ENCODE measurements at regions not wholly inside any gene's neighbourhood (a gene's known extent, or its start where the extent isn't known, plus 50 kb on each side); places are given as distances from the start of the nearest gene placed in this dataset.

DNA sequence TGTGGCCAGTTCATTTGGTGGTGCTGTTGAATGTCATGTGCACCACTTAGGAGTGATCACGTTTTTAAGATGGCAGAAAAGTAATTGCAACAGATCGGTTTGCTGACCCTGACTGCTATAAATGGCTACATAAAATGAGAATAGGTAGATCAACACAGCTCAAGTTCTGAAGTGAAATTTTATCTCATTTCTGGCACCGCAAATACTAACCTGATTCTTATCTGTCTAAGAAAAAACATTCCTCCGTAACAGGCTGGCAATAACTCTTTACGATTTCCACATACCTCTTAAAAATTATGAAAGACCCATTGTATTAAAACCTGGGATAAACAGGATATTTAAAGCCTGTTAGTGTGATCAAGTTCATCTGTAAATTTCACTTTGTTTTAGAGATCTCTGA, 387.5 kb downstream of the PDGFC start:
- no peak for TF ChIP-seq RAD21 (IDR thresholded peaks at IDR 0.05; ENCODE audit: low read depth)
- TF ChIP-seq EP300 (IDR thresholded peaks at IDR 0.05; ENCODE audit: borderline replicate concordance) = peak; percentile 46; the same call in 1 of the 2 replicates
- no peak for TF ChIP-seq TAF1 (IDR thresholded peaks at IDR 0.05; ENCODE audit: low read depth)
- peak; percentile 94 for TF ChIP-seq CEBPB (IDR thresholded peaks at IDR 0.05)
- TF ChIP-seq, protein P1, sequence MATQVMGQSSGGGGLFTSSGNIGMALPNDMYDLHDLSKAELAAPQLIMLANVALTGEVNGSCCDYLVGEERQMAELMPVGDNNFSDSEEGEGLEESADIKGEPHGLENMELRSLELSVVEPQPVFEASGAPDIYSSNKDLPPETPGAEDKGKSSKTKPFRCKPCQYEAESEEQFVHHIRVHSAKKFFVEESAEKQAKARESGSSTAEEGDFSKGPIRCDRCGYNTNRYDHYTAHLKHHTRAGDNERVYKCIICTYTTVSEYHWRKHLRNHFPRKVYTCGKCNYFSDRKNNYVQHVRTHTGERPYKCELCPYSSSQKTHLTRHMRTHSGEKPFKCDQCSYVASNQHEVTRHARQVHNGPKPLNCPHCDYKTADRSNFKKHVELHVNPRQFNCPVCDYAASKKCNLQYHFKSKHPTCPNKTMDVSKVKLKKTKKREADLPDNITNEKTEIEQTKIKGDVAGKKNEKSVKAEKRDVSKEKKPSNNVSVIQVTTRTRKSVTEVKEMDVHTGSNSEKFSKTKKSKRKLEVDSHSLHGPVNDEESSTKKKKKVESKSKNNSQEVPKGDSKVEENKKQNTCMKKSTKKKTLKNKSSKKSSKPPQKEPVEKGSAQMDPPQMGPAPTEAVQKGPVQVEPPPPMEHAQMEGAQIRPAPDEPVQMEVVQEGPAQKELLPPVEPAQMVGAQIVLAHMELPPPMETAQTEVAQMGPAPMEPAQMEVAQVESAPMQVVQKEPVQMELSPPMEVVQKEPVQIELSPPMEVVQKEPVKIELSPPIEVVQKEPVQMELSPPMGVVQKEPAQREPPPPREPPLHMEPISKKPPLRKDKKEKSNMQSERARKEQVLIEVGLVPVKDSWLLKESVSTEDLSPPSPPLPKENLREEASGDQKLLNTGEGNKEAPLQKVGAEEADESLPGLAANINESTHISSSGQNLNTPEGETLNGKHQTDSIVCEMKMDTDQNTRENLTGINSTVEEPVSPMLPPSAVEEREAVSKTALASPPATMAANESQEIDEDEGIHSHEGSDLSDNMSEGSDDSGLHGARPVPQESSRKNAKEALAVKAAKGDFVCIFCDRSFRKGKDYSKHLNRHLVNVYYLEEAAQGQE (IDR thresholded peaks at IDR 0.05; ENCODE audit: low read depth) = no peak
- TF ChIP-seq, protein P2, sequence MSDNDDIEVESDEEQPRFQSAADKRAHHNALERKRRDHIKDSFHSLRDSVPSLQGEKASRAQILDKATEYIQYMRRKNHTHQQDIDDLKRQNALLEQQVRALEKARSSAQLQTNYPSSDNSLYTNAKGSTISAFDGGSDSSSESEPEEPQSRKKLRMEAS (IDR thresholded peaks at IDR 0.05) = peak; percentile 47; the same call in 1 of the 2 replicates
- no peak; the same call in 1 of the 2 replicates for TF ChIP-seq YY1 (IDR thresholded peaks at IDR 0.05; ENCODE audit: low read depth)
- peak; percentile 43; the same call in 1 of the 2 replicates for TF ChIP-seq FOXM1 (IDR thresholded peaks at IDR 0.05; ENCODE audit: borderline replicate concordance, low read depth)
- TF ChIP-seq TCF12 (IDR thresholded peaks at IDR 0.05; ENCODE audit: low read depth) = no peak
- TF ChIP-seq NFIC (IDR thresholded peaks at IDR 0.05) = peak; percentile 42; the same call in 1 of the 2 replicates
- TF ChIP-seq ZBTB7A (IDR thresholded peaks at IDR 0.05; ENCODE audit: low read depth) = no peak

Data from Ishikawa (cell line).